CD4-positive, alpha-beta T cell treated with Interleukin-17A for 1 hour (primary cell): ENCODE measurements at regions not wholly inside any gene's neighbourhood (a gene's known extent, or its start where the extent isn't known, plus 50 kb on each side); places are given as distances from the start of the nearest gene placed in this dataset.

Experiments
- DNase-seq: peaks from one replicate; pipeline ENCODE4 v3.0.0-alpha.2; 2020

- DNase-seq: no peak
Observed at GRCh38 chr10:124346831-124347230, 71.9 kb downstream of the OAT start.

GRCh38 chr10:124345521-124345920 lies 73.2 kb downstream of the OAT start:
- no peak for DNase-seq

- no peak for DNase-seq
Observed at GRCh38 chr10:124344931-124345330, 73.8 kb downstream of the OAT start.

GRCh38 chr10:124344266-124344590 lies 74.5 kb downstream of the OAT start:
- no peak for DNase-seq

GRCh38 chr10:124343351-124344265 lies 75.1 kb downstream of the OAT start:
- DNase-seq: no peak

GRCh38 chr10:124342821-124343170 lies 75.9 kb downstream of the OAT start:
- DNase-seq: no peak

- no peak for DNase-seq
Observed at GRCh38 chr10:124342136-124342820, 76.4 kb downstream of the OAT start.

GRCh38 chr10:124341768-124342135 lies 77.0 kb downstream of the OAT start:
- peak; percentile 10 for DNase-seq

GRCh38 chr10:124340033-124340760 lies 78.5 kb downstream of the OAT start:
- no peak for DNase-seq

GRCh38 chr10:124339119-124340032 lies 79.3 kb downstream of the OAT start:
- DNase-seq: no peak

- DNase-seq: no peak
Observed at GRCh38 chr10:124338276-124338925, 80.3 kb downstream of the OAT start.

GRCh38 chr10:124336186-124336585 lies 82.5 kb downstream of the OAT start:
- no peak for DNase-seq

- DNase-seq: no peak
Observed at GRCh38 chr10:124333931-124334330, 84.8 kb downstream of the OAT start.

GRCh38 chr10:124332426-124332825 lies 86.3 kb downstream of the OAT start:
- DNase-seq: no peak

GRCh38 chr10:124329941-124330340 lies 88.8 kb downstream of the OAT start:
- no peak for DNase-seq

GRCh38 chr10:124329362-124329761 lies 89.4 kb downstream of the OAT start:
- DNase-seq: no peak

GRCh38 chr10:124328477-124329220 lies 90.1 kb downstream of the OAT start:
- no peak for DNase-seq

GRCh38 chr10:124325998-124326636 lies 92.6 kb downstream of the OAT start:
- DNase-seq: no peak

- DNase-seq: no peak
Observed at GRCh38 chr10:124325633-124325914, 93.1 kb downstream of the OAT start.

- DNase-seq: no peak
Observed at GRCh38 chr10:124324856-124325632, 93.7 kb downstream of the OAT start.
